Stimulated activated CD4-positive, alpha-beta T cell treated with anti-CD3 and anti-CD28 coated beads, Interleukin-1b, Interleukin-23, amount 100 ng/mL, for 48 hours (primary cell): ENCODE measurements at regions not wholly inside any gene's neighbourhood (a gene's known extent, or its start where the extent isn't known, plus 50 kb on each side); places are given as distances from the start of the nearest gene placed in this dataset.

Source experiments
- DNase-seq: peaks from one replicate; pipeline ENCODE4 v3.0.0-alpha.2; 2020

- DNase-seq: no peak
These were observed 53.5 kb upstream of the CHODL start for GRCh38 chr21:18191139-18191538.

- no peak for DNase-seq
These were observed 66.1 kb upstream of the CHODL start for GRCh38 chr21:18178509-18178908.

- DNase-seq: no peak
These were observed 70.3 kb upstream of the CHODL start for GRCh38 chr21:18174370-18174769.

GRCh38 chr21:18170829-18171228 lies 73.8 kb upstream of the CHODL start:
- no peak for DNase-seq

GRCh38 chr21:18170221-18170620 lies 74.4 kb upstream of the CHODL start:
- DNase-seq: no peak

- DNase-seq: no peak
These were observed 76.5 kb upstream of the CHODL start for GRCh38 chr21:18168108-18168507.

GRCh38 chr21:18164933-18165332 lies 79.7 kb upstream of the CHODL start:
- no peak for DNase-seq

- no peak for DNase-seq
These were observed 80.2 kb upstream of the CHODL start for GRCh38 chr21:18164483-18164882.

GRCh38 chr21:18163956-18164355 lies 80.7 kb upstream of the CHODL start:
- DNase-seq: no peak

GRCh38 chr21:18161841-18162240 lies 82.8 kb upstream of the CHODL start:
- DNase-seq: no peak

GRCh38 chr21:18157406-18157805 lies 87.2 kb upstream of the CHODL start:
- DNase-seq: no peak

GRCh38 chr21:18155508-18156193 lies 89.0 kb upstream of the CHODL start:
- no peak for DNase-seq

- no peak for DNase-seq
These were observed 91.6 kb upstream of the CHODL start for GRCh38 chr21:18153063-18153462.

GRCh38 chr21:18152371-18152770 lies 92.3 kb upstream of the CHODL start:
- no peak for DNase-seq

- DNase-seq: no peak
These were observed 93.6 kb upstream of the CHODL start for GRCh38 chr21:18151046-18151445.

- DNase-seq: no peak
These were observed 96.2 kb upstream of the CHODL start for GRCh38 chr21:18148401-18148800.

- no peak for DNase-seq
These were observed 97.0 kb upstream of the CHODL start for GRCh38 chr21:18147678-18148077.

- DNase-seq: no peak
These were observed 97.8 kb upstream of the CHODL start for GRCh38 chr21:18146820-18147219.

- DNase-seq: no peak
These were observed 100.3 kb upstream of the CHODL start for GRCh38 chr21:18144339-18144738.

GRCh38 chr21:18142655-18143054 lies 102.0 kb upstream of the CHODL start:
- no peak for DNase-seq

GRCh38 chr21:18138507-18138906 lies 106.1 kb upstream of the CHODL start:
- DNase-seq: no peak

GRCh38 chr21:18129526-18129925 lies 115.1 kb upstream of the CHODL start:
- DNase-seq: no peak

- no peak for DNase-seq
These were observed 126.1 kb upstream of the CHODL start for GRCh38 chr21:18118566-18118965.

GRCh38 chr21:18117176-18117575 lies 127.5 kb upstream of the CHODL start:
- DNase-seq: no peak

GRCh38 chr21:18114810-18115209 lies 129.8 kb upstream of the CHODL start:
- DNase-seq: no peak

- DNase-seq: no peak
These were observed 139.8 kb upstream of the CHODL start for GRCh38 chr21:18104802-18105201.
